Endothelial cell of umbilical vein (primary cell): ENCODE measurements at regions not wholly inside any gene's neighbourhood (a gene's known extent, or its start where the extent isn't known, plus 50 kb on each side); places are given as distances from the start of the nearest gene placed in this dataset.

Source experiments
- BruUV-seq: library from RNA; stranded (reverse); fragments of 400-500 nt; replicated peaks from 2 replicates; lab custom pipeline; 2021; lab: Mats Ljungman, UMichigan
- CTCF ChIA-PET: fragments of 300-600, 350-600 bp; sonication (Branson Sonifier 250); formaldehyde crosslinking; loops from one replicate; lab custom pipeline; 2021; ENCODE audit warnings: antibody characterized with exemption, inconsistent platforms; lab: Charles Lee
- POLR2A ChIA-PET: fragments of 300-600, 350-600 bp; sonication (Branson Sonifier 250); formaldehyde crosslinking; loops from one replicate; lab custom pipeline; 2021; ENCODE audit warnings: antibody characterized with exemption, inconsistent platforms; lab: Charles Lee
- DNase-seq: peaks from one replicate; pipeline ENCODE4 v3.0.0-alpha.2; 2011; ENCODE audit warnings: low read depth, low spot score
- FAIRE-seq: peaks from 2 replicates; lab custom pipeline; 2011; peaks lifted over from hg19 to GRCh38; lab: Jason Lieb, UNC
- H2AFZ ChIP-seq: 2 replicates; pipeline ENCODE4 v1.6.0; 2012; ENCODE audit warnings: low read depth, low read length, control low read depth, inconsistent platforms
- H3K27ac ChIP-seq: 2 replicates; pipeline ENCODE4 v1.5.1; 2011; ENCODE audit warnings: low read depth, mild to moderate bottlenecking, control low read depth, low read length, moderate library complexity; ENCODE audit not compliant: insufficient read depth
- H3K27me3 ChIP-seq, 2 experiments: 2 replicates each; pipeline versions ENCODE4 v1.6.0 to v1.6.1; 2011; ENCODE audit warnings: low read length in 2 of 2, mixed read lengths in 1 of 2; ENCODE audit not compliant: control insufficient read depth in 2 of 2, insufficient read depth in 2 of 2
- H3K36me3 ChIP-seq, 2 experiments: 2 replicates in 1 of 2; 3 replicates in 1 of 2; pipeline ENCODE4 v1.5.1; 2011; ENCODE audit warnings: low read length in 2 of 2, mild to moderate bottlenecking in 1 of 2, moderate library complexity in 1 of 2; ENCODE audit not compliant: control insufficient read depth in 2 of 2, insufficient read depth in 2 of 2; ENCODE audit errors: extremely low read depth in 1 of 2
- H3K4me1 ChIP-seq: 3 replicates; pipeline ENCODE4 v1.5.1; 2011; ENCODE audit warnings: mild to moderate bottlenecking, low read length; ENCODE audit not compliant: control insufficient read depth, insufficient read depth; ENCODE audit errors: extremely low read depth
- H3K4me2 ChIP-seq: 2 replicates; pipeline ENCODE4 v1.6.1; 2011; ENCODE audit warnings: low read length, control low read depth, mixed read lengths; ENCODE audit not compliant: insufficient read depth
- H3K4me3 ChIP-seq, 3 experiments: fragments of 200-600 bp in 1 of 3; sonication (generic), shearing (Covaris generic) in 1 of 3; replicated peaks in 1 of 3; 2 replicates each; pipeline ENCODE4 v1.5.1; 2011 to 2016; ENCODE audit warnings: control low read depth in 3 of 3, low read length in 3 of 3, mild to moderate bottlenecking in 2 of 3, inconsistent platforms in 1 of 3, low read depth in 1 of 3, moderate library complexity in 1 of 3; ENCODE audit not compliant: insufficient read depth in 1 of 3
- H3K79me2 ChIP-seq: 2 replicates; pipeline ENCODE4 v1.6.0; 2012; ENCODE audit warnings: low read length, inconsistent platforms; ENCODE audit not compliant: control insufficient read depth, insufficient read depth
- H3K9ac ChIP-seq: replicated peaks from 2 replicates; pipeline ENCODE3; 2011; ENCODE audit warnings: low read length, control low read depth; ENCODE audit not compliant: insufficient read depth; ENCODE audit errors: extremely low read depth
- H3K9me1 ChIP-seq: replicated peaks from 3 replicates; pipeline ENCODE4 v1.6.0; 2011; ENCODE audit warnings: mild to moderate bottlenecking, low read length; ENCODE audit not compliant: control insufficient read depth, insufficient read depth; ENCODE audit errors: extremely low read depth
- H3K9me3 ChIP-seq: replicated peaks from 2 replicates; pipeline ENCODE4 v1.5.1; 2012; ENCODE audit warnings: low read length, inconsistent platforms; ENCODE audit not compliant: control insufficient read depth, insufficient read depth
- H4K20me1 ChIP-seq: replicated peaks from 2 replicates; pipeline ENCODE3; 2011; ENCODE audit warnings: mild to moderate bottlenecking, low read length; ENCODE audit not compliant: control insufficient read depth, insufficient read depth; ENCODE audit errors: extremely low read depth
- EZH2 ChIP-seq: IDR thresholded peaks from 2 replicates; pipeline ENCODE4 v1.6.1; 2012; ENCODE audit warnings: borderline replicate concordance, low read depth, mild to moderate bottlenecking, moderate library complexity, low read length, inconsistent platforms; ENCODE audit not compliant: severe bottlenecking
- FOS ChIP-seq: IDR thresholded peaks from 2 replicates; pipeline ENCODE4 v1.6.1; 2011; ENCODE audit warnings: mild to moderate bottlenecking, low read length, moderate library complexity, borderline replicate concordance; ENCODE audit not compliant: insufficient read depth
- GATA2 ChIP-seq: IDR thresholded peaks from 2 replicates; pipeline ENCODE4 v1.7.0; 2011; ENCODE audit warnings: low read depth, mild to moderate bottlenecking, moderate library complexity, mixed read lengths, low read length; ENCODE audit not compliant: insufficient read length, insufficient read depth
- JUN ChIP-seq: IDR thresholded peaks from 2 replicates; pipeline ENCODE4 v1.6.1; 2011; ENCODE audit warnings: borderline replicate concordance, low read depth; ENCODE audit not compliant: insufficient read length, insufficient read depth
- MYC ChIP-seq: IDR thresholded peaks from one replicate; pipeline ENCODE4 v1.6.1; 2011; ENCODE audit warnings: mild to moderate bottlenecking, low read depth, low read length
- POLR2A ChIP-seq: IDR thresholded peaks from 2 replicates; pipeline ENCODE4 v1.6.1; 2012; ENCODE audit warnings: low read depth, mild to moderate bottlenecking, control low read depth, low read length
- POLR2AphosphoS5 ChIP-seq: IDR thresholded peaks from 2 replicates; pipeline ENCODE4 v1.6.1; 2012; ENCODE audit warnings: low read depth, mild to moderate bottlenecking, control low read depth, low read length, moderate library complexity; ENCODE audit not compliant: insufficient read depth
- dilution Hi-C: fragments of 300-500 bp; cut with MboI; formaldehyde crosslinking; loops from one replicate; pipeline ENCODE4 v1.15.0; 2019; ENCODE audit warnings: low sequenced_read_pairs; ENCODE audit not compliant: extremely low pct_ligation_motif_present
- intact Hi-C: fragments of 100-400 bp; cut with micrococcal nuclease; formaldehyde crosslinking; loops from one replicate; pipeline ENCODE4 v1.10.0; 2022
- TF ChIP-seq, protein P1 (sequence below): IDR thresholded peaks from 2 replicates; pipeline ENCODE4 v1.6.1; 2011; ENCODE audit not compliant: insufficient read depth, insufficient read length
- TF ChIP-seq, protein P2 (sequence below), 2 donors: IDR thresholded peaks; 1 replicate in 1 of 2; 2 replicates in 1 of 2; pipeline ENCODE4 v1.5.1; 2011; ENCODE audit warnings: low read length in 2 of 2, mild to moderate bottlenecking in 2 of 2, moderate library complexity in 2 of 2, control low read depth in 1 of 2, inconsistent platforms in 1 of 2, low read depth in 1 of 2; ENCODE audit not compliant: insufficient read depth in 1 of 2; ENCODE audit errors: extremely low read depth in 1 of 2

DNA sequence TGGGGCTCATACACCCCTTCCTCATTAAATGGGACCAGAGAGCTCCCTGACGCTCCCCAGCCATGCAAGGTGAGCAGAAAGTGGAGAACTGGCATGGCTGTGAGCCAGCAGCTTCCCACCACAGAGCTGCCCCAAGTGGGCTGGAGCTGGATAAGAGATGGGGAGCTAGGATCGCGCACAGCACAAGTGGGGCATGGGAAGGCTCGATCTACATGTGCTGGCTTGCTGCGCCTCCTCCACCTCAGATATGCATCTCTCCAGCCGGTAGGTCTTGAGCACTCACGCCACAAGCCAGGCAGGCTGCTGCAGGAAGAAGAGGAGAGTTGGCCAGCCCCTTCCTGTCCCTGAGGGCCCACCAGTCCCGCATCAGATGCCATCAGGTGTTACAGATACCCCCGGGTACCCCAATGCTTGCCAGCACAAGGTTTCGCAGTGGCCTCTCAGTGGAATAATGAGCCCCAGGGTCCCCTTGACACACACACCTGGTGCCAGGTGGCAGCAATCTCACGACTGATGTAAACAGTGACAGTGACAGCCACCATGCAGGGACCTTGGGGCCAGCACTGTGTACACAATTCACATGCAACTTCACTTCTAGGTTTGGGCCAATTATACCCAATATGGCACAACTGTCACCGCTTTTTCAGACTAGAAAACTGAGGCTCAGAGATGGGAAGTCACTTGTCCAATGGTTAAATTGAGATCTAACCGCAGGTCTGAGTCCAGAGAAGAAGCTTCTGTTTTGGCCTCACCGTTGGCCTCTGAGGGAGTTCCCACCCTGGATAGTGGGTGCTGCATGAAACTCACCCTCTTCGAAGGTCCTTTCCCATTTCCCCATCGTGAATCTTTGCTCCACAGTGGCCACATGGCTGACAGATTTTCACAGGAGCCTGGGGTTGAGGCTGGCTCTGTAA is 79.3 kb downstream of the OAT start:
- dilution Hi-C loops = no loop called here
- Histone ChIP-seq H3K9me1 (no peaks in the 10 kb centered on the region), H4K20me1 (no peaks in the 10 kb centered on the region), H3K9me3 (no peaks in the 10 kb centered on the region), H3K36me3 (no peaks in the 10 kb centered on the region), H3K4me3 (no peak overlapping the region), H3K9ac (no peak overlapping the region), H3K27ac (no peak overlapping the region), H3K79me2 (no peaks in the 10 kb centered on the region), H2AFZ (no peak overlapping the region), H3K27me3 (no peaks in the 10 kb centered on the region), H3K4me1 (no peaks in the 10 kb centered on the region), H3K4me2 (no peak overlapping the region)
- intact Hi-C loops = no loop called here
- CTCF ChIA-PET = no interaction called here
- BruUV-seq = no TSS peak
- FAIRE-seq (no peak), DNase-seq (no peak)
- no peak for TF ChIP-seq GATA2
- no peak for TF ChIP-seq JUN
- TF ChIP-seq POLR2A = no peak
- TF ChIP-seq, protein P1, sequence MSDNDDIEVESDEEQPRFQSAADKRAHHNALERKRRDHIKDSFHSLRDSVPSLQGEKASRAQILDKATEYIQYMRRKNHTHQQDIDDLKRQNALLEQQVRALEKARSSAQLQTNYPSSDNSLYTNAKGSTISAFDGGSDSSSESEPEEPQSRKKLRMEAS = no peak
- no peak for TF ChIP-seq EZH2
- no peak for TF ChIP-seq POLR2AphosphoS5
- TF ChIP-seq, protein P2, sequence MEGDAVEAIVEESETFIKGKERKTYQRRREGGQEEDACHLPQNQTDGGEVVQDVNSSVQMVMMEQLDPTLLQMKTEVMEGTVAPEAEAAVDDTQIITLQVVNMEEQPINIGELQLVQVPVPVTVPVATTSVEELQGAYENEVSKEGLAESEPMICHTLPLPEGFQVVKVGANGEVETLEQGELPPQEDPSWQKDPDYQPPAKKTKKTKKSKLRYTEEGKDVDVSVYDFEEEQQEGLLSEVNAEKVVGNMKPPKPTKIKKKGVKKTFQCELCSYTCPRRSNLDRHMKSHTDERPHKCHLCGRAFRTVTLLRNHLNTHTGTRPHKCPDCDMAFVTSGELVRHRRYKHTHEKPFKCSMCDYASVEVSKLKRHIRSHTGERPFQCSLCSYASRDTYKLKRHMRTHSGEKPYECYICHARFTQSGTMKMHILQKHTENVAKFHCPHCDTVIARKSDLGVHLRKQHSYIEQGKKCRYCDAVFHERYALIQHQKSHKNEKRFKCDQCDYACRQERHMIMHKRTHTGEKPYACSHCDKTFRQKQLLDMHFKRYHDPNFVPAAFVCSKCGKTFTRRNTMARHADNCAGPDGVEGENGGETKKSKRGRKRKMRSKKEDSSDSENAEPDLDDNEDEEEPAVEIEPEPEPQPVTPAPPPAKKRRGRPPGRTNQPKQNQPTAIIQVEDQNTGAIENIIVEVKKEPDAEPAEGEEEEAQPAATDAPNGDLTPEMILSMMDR (IDR thresholded peaks at IDR 0.05; ENCODE audit: extremely low read depth in 1 of 2, insufficient read depth in 1 of 2, low read depth in 1 of 2, low read length in 2 of 2) = no peak
- no peak for TF ChIP-seq MYC
- no peak for TF ChIP-seq FOS
- POLR2A ChIA-PET = no interaction called here
